UCSD-AML1 (cell line): ENCODE measurements at regions not wholly inside any gene's neighbourhood (a gene's known extent, or its start where the extent isn't known, plus 50 kb on each side); places are given as distances from the start of the nearest gene placed in this dataset.
A peak's percentile ranks its signal among the peaks of the same experiment; 100 is the strongest.

Experiments used
- DNase-seq: peaks from one replicate; lab custom pipeline; 2025; ENCODE audit not compliant: unreplicated experiment; lab: John Stamatoyannopoulos, UW

DNA sequence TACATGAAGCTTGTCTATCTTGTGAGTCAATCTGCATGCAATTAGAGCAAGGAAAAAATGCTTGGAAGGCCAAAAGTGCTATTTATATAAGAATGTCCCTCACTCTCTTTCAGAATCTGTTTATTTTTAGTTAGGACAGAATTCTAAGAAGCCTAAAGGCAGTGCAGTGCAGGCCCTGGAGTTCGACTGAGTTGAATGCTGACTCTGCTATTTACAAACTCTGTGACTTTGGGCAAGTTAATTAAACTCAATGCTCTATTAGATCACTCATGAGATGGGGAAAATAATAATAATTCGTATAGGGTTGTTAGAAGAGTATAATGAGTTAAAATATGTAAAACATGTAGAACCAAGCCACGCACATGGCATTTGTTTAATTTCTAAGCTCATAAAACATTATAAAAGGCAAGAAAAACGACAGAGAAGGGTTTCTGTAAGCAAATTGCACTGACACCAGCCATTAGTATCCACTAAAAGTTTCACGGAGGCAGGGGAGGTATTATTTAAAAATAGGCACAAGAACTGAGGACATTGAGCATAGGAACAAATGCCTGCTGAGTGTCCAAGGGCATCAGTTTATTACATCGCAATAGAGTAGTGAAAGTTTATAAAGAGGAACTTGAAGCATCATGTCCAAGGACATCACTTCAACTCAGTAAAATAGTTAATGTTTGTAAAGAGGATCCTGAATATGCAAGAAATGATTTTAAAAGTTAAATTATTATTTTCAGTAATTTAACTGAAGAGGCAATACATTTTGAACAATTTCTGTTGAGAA lies 115.0 kb upstream of the INPP4B start:
- no peak for DNase-seq

DNA sequence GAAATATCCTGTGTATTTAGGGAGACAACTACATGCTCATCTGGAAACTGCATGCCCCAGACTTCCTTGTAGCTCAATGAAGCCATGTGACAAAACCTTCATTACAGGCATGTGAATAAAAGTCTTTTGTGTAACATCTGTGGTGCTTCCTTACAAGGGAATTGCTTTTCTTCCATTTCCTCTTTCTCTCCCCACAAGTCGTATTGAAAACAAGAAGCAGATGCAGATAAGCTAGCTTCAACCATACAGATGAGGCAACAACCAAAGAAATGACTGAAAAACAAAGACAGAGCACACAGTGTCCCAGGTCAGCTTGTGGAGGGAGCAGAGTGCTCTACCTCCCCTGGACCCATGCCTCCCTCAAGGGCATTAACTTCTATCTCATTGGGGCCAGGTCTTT lies 115.8 kb upstream of the INPP4B start:
- no peak for DNase-seq

DNA sequence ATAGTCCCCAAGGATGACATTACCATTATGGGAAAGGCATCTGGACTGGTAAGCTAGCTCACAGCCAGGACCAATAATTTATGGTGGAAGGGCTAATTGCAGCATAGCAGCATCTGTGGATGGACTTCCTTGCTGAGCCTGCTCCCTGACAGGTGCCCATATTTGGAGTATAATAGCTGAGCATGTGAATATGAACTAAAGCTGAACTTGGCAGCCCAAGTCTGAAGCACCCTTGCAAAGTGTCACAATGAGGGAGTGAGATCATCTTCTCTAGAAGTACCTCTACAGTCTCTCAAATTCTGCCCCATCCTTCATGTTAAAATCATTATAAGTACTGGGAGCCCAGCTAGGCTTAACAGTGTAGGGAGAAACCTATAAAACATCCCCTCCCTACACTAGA lies 128.2 kb upstream of the INPP4B start:
- DNase-seq = no peak

DNA sequence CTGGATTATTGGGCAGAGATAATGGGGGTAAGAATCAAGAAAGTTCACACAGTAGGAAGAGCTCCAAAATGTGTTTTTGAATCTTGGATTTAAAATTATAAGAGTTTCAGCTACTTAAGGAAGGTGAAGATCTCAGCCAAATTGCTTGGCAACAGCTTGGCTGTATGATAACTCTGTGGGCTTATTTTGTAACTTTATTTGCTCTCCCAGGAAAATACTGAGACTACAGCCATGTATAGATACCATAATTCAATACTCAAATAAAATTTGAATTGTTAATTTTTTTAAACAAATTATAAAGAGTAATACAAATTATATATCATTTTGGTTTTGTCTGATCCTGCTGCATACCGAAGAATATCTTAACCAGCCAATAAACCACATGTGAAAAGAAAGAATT lies 129.5 kb upstream of the INPP4B start:
- DNase-seq = no peak

DNA sequence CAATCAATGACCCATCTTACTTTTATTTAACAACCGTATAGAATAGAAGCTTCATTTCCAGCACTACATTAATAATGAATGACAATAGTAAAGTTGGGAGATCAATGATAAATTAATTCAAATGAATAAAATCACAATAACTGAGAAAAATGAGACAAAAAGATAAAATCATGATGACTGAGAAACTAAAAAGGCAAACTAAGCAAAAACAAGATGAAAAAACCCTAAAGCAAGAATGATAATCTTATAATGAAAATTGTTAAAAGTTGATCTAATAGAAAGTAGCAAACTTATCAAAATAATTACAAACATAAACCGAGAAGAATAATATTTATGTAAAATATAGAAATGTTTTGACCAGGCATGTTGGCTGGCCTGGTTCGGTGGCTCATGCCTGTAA lies 130.4 kb upstream of the INPP4B start:
- no peak for DNase-seq

DNA sequence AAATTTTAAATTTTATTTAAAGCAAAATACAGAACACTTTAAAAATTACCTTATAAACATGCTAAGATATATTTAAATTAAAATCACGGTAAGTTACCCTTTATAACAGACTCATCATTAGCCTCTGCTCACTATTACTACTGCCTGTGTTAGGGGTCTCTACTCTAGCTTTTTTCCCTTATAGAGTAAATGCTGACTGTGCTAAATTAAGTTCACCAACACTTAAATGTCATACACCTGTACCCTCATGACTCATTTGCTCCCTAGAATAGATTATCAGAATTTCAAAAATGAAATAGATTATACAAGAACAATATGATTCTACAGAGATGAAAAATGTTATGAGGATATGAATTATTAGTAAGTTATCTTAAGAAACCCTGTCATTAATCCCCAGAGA lies 131.1 kb upstream of the INPP4B start:
- no peak for DNase-seq

DNA sequence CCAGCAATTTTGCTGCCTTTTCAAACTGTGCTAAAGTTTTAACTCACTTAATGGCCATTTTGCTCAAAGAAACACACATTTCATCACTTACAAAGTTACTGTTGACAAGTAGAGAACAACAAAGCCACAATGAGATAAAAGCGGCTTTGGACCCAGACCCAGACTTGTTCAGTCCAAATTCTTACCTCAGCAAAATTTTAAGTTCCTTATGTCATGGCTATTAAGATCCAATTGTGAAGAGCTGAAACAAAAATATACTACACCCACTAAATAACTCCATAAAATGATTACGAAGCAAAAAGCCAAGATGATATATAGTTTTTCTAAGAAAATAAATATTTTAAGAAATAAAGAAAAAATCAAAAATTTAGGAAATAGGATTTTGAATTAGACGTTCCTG lies 137.0 kb upstream of the INPP4B start:
- DNase-seq = no peak

DNA sequence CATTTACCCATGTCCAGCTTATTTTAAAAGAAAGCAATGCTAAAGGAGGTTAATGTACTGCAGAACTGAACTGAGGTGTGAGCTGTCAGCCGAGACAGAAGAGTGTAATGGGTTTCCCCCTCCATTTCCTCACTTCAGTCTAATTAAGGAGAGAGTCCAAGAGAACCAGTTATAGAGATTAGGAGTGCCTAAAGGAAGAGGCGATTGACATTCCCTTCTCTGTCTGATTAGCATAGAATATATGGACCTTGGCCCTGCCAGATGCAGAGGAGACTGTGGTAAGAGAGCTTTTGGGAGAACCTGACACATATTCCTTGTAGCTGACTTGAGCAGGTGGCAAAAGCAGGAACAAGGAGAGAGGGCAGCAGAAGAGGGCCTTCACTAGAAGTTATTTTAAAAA lies 137.5 kb upstream of the INPP4B start:
- no peak for DNase-seq

DNA sequence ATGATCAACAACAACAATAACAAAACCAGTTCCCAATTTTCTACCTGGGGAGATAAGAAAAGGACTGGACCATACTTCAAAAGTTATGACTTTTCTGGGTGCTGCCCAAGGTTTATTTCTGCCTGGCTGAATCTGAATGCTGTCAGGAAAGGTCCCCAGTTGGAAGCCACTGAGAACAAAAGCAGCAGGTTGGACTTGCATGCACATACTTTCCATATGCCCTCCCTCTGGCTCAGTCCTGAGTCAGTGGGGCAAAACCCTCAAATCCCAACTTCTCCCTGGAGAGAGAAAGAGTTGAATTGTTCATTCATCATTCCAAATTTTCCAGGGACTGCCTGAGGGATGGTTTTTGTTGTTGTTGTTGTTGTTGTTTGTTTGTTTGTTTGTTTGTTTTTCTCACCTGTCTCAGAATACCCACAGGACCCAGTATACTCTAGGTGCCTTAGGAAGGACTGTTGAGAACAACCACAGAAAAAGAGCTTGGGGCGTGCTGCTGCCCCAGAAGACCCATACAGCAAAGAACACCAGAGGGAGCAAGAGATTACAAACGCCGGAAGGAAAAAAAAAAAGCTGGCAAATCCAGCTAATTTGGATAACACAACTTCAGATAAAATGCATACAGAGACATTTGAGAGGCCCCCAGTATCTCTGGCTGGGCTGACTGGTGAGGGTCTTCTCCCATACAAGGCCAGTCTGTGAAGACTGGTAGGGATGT lies 138.9 kb upstream of the INPP4B start:
- DNase-seq = no peak

DNA sequence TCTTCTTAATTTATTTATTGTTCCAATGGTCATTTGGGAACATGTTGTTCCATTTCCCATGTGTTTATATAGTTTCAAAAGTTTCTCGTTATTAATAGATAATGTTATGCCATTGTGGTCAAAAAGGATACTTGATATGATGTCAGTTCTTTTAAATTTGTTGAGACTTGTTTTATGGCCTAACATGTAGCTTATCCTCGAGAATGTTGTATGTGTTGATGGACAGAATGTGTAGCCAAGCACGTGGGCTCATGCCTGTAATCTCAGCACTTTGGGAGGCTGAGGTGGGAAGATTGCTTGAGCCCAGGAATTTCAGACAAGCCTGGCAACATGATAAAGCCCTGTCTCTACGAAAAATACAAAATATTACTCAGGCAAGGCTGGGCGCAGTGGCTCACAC lies 168.5 kb upstream of the USP38 start:
- DNase-seq = no peak

DNA sequence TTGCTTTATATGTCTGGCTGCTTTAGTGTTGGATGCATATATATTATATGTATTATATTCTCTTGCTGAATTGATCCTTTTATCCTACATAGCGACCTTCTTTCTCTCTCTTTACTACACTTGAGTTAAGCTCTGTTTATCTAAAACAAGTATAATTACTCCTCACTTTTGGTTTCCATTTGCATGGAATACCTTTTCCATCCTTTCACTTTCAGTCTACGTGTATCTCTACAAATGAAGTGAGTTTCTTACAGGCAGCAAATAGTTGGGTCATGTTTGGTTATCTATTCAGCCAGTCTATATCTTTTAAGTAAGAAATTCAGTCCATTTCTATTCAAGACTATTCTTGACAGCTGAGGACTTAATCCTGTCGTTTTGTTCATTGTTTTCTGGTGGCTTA lies 167.5 kb upstream of the USP38 start:
- no peak for DNase-seq

DNA sequence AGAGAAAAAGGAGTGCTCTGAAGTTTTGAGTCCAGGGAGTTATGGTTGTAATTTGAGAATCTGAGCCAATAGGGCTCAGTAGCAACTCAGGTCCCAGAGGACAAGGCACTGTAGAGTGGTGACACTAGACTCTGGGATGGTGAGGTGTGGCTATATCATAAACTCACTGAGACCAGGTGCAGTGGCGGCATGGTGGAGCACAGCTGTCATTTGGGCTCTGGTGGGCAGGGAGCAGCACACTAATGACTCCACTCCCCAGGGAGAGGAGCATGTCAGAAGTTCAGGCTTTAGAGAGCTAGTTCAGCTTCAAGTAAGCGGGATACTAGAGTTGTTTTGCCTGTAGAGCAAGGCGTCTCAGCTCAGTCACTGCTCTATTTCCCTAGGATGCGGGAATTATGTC lies 165.4 kb upstream of the USP38 start:
- no peak for DNase-seq

DNA sequence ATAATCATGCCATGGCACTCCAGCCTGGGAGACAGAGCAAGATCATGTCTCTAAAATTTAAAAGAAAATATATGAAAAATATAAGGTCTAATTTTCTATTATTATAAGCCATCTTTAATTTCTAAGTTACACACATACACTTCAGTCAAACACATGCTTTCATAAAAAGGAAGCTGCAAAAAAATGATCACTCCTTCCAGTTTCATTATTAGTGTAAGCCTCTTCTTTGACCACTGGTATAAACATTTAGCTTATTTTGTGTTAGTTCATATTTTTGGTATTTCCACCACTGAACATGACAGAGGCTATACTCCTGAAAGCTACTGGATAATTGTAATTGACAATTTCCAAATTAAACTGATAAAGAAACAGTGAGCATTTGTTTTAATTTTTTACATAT lies 163.3 kb upstream of the USP38 start:
- no peak for DNase-seq

DNA sequence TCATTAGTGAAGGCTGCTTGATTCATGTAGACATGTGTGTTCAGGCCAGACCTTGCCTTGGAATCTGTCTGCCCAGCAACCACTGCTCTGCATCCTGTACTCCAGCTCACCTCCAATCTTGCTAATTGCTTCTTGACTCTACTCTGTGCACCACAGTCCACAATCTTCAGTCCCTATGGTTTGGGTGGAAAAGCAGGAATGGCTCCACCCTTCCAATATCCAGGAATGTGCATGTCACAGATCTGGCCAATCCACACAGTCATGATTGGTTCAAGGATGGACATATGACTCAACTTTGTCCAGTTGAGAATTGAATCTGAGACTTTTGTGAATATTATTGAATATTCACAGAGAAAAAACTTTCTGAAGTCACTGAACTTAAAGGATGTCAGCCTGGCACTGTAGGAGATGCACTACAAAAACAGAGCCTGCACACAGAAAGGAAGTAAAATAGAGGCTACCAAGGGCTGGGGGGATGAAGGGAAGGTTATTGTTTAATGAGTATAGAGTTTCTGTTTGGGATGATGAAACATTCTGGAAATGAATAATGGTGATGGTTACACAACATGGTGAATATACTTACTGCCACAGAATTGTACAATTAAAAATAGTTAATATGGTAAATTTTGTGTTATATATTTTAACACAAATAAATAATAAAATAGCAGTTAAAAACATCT lies 161.3 kb upstream of the USP38 start:
- DNase-seq = no peak

DNA sequence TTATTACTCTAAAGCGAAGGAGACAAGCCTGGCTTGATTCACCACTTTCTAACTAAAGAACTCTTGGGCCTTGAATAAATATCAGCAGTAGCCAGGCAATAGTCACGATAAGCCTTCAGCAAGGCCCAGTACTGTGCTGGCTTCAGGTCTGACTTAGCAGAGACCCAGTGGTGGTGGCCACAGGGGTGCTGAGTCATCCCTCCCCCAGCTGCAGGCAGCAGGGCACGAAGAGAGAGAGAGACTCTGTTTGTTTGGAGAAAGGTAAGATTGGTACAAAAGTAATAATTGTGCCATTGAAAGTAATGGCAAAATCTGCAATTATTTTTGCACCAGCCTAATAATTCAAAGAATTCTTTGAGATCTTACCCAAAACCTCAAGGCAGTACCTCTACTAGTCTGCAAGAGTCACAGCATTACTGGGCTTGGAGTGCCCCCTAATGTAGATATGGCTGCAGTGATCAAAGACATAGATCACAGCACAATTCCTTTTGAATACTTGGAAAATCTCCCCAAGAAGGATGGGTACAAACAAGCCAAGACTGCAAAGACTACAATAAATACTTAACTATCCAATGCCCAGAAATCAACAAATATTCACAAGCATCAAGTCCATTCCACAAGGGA lies 159.5 kb upstream of the USP38 start:
- peak; percentile 48 for DNase-seq

DNA sequence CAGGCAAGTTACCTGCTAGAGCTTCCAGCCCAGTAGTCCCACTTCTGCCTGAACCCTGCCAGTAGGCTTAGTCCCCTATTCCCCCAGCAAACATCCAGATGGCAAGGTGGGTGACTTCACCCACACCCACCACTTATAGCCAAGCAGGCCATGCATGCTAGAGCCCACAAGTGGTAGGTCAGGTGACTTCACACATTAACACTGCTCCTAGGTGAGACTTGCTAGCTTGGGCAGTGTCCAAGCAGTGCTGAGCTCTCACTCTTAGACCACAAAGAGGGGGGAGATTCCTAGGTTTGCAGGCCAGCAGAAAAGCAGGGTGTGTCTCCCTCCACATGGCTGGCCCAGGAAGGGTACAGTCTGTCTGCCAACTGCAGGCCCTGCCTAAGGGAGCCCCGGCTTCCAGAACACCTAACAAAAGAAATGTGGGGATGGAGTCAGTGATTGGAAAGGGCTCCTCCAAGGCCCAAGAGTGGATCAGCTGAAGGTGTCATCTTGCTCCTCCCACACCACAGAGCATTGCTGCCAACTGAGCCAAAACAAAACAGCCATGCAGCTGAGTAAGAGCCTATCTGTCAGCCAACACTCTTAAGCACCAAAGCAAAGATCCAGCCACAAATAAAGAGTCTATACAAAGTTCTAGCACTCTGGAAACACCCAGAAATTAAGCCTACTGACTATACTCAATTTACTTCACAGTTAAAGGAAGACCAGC lies 158.1 kb upstream of the USP38 start:
- no peak for DNase-seq

DNA sequence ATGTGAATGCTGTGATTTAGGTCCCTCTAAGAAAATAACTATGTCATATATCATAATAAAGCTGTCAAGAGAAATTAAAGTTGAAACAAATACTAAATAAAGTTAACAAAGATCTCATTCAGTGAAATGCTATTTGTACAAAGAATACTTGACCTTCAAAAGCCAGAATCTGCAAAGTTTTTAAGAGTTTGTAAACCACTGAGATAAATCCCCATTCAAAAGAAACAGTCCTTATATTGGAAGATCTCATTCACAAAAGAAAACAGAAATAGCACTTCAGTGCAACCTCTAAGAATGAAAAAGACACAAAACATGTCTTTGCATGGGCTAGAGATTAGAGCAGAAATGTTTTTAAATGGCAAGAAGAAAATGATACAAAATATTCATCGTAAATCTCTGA lies 149.1 kb upstream of the USP38 start:
- DNase-seq = no peak

DNA sequence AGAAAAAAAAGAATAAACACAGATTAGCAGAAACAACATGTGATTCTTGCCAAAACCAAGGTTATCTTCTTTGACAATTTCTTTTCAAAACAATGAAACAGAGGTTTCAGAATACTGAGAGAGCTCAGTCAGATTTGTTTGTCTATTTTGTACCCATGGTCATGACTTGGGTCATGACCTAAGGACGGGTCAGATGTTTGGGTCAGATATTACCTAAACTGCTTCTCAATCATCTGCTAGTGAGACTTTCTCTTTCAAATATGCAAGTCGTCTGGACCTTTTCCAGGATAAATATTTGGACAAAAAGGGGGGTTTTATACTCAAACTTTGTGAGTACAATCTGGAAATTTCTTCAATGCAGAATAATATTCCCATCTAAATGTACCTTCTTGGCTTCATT lies 148.3 kb upstream of the USP38 start:
- DNase-seq = no peak

DNA sequence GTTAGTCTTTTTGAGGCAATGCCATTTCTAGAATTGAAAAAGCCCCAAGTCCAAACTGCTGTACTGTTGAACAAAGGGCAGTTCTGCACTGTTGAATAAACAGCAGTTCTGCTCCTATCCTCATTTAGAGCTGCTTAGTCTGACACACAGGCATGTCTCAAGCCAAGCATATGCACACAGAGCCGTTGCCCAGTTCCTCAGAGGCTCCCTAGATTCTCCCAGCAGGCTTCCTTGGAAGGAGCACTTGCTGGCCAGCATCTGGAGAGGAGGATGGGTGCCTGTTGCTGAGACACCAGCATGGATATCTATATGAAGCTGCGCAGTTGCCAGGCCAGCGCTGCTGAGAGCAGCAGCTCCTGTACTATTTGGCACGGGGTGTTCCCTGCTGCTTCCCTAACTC lies 138.3 kb upstream of the USP38 start:
- DNase-seq = no peak

DNA sequence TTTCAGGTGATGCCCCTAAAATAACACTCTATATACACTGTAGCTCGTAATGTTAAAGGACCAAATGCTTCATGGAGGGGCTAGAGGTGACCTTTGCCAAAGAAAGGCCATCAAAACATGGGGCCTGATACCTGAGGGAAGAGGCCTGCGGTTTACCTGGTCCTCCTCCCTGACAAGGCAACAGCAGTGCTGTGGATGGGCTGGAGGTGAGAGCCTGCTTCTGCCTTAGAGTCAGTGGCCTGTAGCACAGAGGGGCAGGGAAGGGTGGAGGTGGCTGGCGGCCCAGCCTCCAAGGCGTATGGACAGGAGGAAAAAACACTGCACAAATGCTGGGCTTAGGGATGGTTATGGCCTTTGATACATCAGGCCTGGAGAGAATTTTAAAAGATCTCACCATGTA lies 137.8 kb upstream of the USP38 start:
- no peak for DNase-seq

DNA sequence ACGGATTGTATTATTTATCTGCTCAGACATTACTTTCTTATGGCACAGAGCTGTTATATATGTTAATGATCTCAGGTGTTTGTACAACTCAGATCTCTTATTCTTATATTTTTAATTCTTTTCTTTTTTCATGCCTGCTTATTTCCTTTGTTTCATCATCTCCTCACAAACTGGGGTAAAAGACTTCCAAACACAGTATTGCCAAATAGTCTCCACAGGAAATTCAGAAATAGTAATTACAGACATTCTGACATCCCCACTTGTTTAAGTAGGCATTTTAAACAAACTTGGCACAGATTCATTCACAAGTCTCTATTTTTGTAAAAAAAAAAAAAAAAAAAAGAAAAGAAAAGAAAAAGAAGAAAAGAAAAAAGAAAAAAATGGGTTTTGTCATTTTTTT lies 129.7 kb upstream of the USP38 start:
- no peak for DNase-seq
